Rectal smooth muscle tissue (tissue), 1 donor: ENCODE measurements at regions not wholly inside any gene's neighbourhood (a gene's known extent, or its start where the extent isn't known, plus 50 kb on each side); places are given as distances from the start of the nearest gene placed in this dataset.

Experiments used
- H3K27ac ChIP-seq: one replicate; pipeline ENCODE4 v1.7.0; 2013; ENCODE audit warnings: low read depth, low read length, inconsistent platforms
- H3K27me3 ChIP-seq: one replicate; pipeline ENCODE4 v1.7.0; 2013; ENCODE audit warnings: low read length; ENCODE audit not compliant: control insufficient read depth, insufficient read depth
- H3K36me3 ChIP-seq: one replicate; pipeline ENCODE4 v1.7.0; 2013; ENCODE audit warnings: low read length; ENCODE audit not compliant: control insufficient read depth, insufficient read depth
- H3K4me1 ChIP-seq: one replicate; pipeline ENCODE4 v1.7.0; 2013; ENCODE audit warnings: low read length; ENCODE audit not compliant: control insufficient read depth, insufficient read depth
- H3K4me3 ChIP-seq: one replicate; pipeline ENCODE4 v1.7.0; 2013; ENCODE audit warnings: low read length
- H3K9ac ChIP-seq: one replicate; pipeline ENCODE4 v1.7.0; 2013; ENCODE audit warnings: low read length

GRCh38 chr10:4012848-4013247 lies 227.8 kb upstream of the KLF6 start:
- Histone ChIP-seq H3K36me3 (no peaks in the 10 kb centered on the region), H3K4me1 (no peaks in the 10 kb centered on the region), H3K9ac (no peak overlapping the region), H3K27ac (no peak overlapping the region), H3K27me3 (no peaks in the 10 kb centered on the region), H3K4me3 (no peak overlapping the region)

DNA sequence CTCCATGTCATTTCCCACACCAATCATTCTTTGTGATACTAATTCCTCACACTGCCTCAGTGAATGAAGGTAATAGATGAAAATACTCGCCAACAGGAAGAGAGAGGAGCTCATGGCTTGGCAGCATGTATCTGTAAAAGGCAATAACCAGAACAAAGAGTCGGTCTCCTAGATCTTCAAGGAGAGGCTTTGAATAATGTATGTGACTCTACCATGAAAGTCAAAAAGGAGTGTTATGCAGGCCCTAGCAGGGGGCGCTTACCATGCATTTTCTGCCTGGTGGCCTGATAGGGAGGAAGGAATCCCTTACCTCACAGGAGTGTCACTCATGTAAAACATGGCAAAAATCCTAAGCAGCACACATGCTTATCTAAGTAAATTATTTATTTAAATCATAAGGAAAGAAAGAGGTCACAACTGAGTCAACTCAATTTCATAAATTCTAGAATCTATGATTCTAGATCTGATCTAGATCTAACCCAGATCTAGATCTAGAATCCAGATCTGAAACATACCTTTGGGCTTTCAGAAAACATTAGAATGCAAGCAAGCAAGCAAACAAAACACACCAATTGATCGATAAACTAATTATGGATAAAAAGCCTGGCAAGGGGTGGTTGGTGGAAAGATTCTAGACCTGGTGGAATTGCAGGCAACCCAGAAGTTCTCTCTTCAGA lies 226.3 kb upstream of the KLF6 start:
- Histone ChIP-seq H3K27me3 (no peaks in the 10 kb centered on the region), H3K4me1 (no peaks in the 10 kb centered on the region), H3K4me3 (no peak overlapping the region), H3K36me3 (no peaks in the 10 kb centered on the region), H3K27ac (no peak overlapping the region), H3K9ac (no peak overlapping the region)

DNA sequence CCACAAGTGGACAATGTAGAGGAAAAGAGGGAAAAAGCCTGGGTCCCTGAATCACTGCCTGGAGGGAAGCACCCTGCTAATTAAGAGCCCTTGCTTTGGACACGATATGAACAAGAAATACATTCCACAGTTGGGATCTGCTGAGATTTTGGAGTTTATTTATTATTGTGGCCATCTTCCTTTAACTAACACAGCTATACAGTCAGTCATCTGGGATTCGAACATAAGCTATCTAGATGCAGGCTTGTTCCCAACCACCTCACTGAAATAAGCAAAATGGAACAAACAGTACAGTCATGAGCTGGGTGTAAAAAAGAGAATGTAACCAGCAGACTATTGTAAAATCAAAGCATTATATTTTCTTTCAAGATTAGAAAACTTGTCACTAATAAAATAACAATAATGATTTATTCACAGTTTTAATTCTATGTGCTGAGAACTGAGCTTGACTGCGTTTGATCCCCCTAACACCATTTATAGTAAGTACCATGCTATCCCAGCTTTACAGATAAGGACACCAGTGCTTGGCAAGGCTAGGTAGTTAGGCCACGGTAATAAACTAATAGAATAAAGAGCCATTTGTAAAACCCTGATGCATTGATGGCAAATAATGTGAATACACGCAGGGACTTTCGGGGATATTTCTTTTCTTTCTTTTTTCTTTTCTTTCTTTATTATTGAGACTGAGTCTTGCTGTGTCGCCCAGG lies 223.8 kb upstream of the KLF6 start:
- no peak overlapping the region for H3K27ac ChIP-seq

GRCh38 chr10:4007771-4008170 lies 222.8 kb upstream of the KLF6 start:
- Histone ChIP-seq H3K27ac (no peak overlapping the region), H3K27me3 (no peaks in the 10 kb centered on the region), H3K36me3 (no peaks in the 10 kb centered on the region), H3K4me1 (no peaks in the 10 kb centered on the region), H3K9ac (no peak overlapping the region), H3K4me3 (no peak overlapping the region)

More for the DNA sequence above, 223.8 kb upstream of the KLF6 start:
- Histone ChIP-seq H3K36me3 (no peaks in the 10 kb centered on the region), H3K27me3 (no peaks in the 10 kb centered on the region), H3K4me1 (no peaks in the 10 kb centered on the region), H3K9ac (no peak overlapping the region), H3K4me3 (no peak overlapping the region)

DNA sequence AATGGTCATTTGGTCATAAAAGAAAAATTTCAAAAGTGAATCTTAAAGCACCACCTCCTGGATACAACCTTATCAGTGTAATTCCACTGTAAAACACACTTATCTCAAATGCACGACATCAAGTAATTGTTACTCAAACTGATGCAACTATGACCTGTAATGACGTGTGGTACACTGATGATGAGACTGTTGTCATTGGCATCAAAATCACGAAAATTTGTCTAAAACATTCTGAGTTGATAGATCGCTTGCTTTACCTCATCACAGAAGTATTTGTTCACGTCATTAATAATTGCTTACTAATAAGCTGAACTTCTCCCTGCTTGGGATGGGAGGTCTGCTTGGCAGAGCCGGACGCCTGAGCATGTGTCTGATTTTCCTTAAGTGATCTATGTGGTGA lies 221.8 kb upstream of the KLF6 start:
- Histone ChIP-seq H3K36me3 (no peaks in the 10 kb centered on the region), H3K4me1 (no peaks in the 10 kb centered on the region), H3K27me3 (no peaks in the 10 kb centered on the region), H3K9ac (no peak overlapping the region), H3K4me3 (no peak overlapping the region), H3K27ac (no peak overlapping the region)

GRCh38 chr10:4006051-4006450 lies 221.0 kb upstream of the KLF6 start:
- H3K27me3 ChIP-seq = no peaks in the 10 kb centered on the region
- H3K36me3 ChIP-seq = no peaks in the 10 kb centered on the region
- no peaks in the 10 kb centered on the region for H3K4me1 ChIP-seq
- H3K9ac ChIP-seq = no peak overlapping the region
- no peak overlapping the region for H3K4me3 ChIP-seq
- peak overlapping the region; percentile 50 for H3K27ac ChIP-seq

DNA sequence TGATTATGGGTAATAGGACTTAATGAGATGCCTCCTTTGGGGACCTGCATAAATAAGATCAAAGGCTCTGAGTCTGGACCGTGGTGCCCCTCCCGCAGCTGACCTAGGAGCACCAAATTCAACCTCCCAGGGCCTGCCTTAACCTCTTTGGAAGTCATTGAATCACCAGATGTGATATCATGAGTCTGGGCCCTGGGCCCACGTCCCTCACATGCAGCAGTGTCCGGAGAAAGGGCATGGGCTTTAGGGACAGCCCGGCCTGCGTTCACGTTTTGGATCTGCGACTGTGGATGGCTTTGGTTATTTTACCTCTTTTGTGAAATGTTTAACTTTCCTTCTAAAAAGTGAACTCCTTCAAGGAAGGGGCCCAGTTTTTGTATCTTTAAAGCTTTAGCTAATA lies 220.0 kb upstream of the KLF6 start:
- Histone ChIP-seq H3K27ac (no peak overlapping the region), H3K4me3 (no peak overlapping the region), H3K36me3 (no peaks in the 10 kb centered on the region), H3K4me1 (no peaks in the 10 kb centered on the region), H3K27me3 (no peaks in the 10 kb centered on the region), H3K9ac (no peak overlapping the region)

GRCh38 chr10:4004144-4004543 lies 219.1 kb upstream of the KLF6 start:
- no peak overlapping the region for H3K9ac ChIP-seq
- H3K4me1 ChIP-seq = no peaks in the 10 kb centered on the region
- no peaks in the 10 kb centered on the region for H3K36me3 ChIP-seq
- no peak overlapping the region for H3K27ac ChIP-seq
- H3K27me3 ChIP-seq = no peaks in the 10 kb centered on the region
- H3K4me3 ChIP-seq = no peak overlapping the region

GRCh38 chr10:4003348-4003973 lies 218.5 kb upstream of the KLF6 start:
- Histone ChIP-seq H3K36me3 (no peaks in the 10 kb centered on the region), H3K27ac (no peak overlapping the region), H3K4me1 (no peaks in the 10 kb centered on the region), H3K9ac (no peak overlapping the region), H3K27me3 (no peaks in the 10 kb centered on the region), H3K4me3 (no peak overlapping the region)

- H3K27me3 ChIP-seq = no peaks in the 10 kb centered on the region
- no peak overlapping the region for H3K4me3 ChIP-seq
- H3K9ac ChIP-seq = no peak overlapping the region
- no peaks in the 10 kb centered on the region for H3K4me1 ChIP-seq
- no peaks in the 10 kb centered on the region for H3K36me3 ChIP-seq
- H3K27ac ChIP-seq = no peak overlapping the region
Observed at GRCh38 chr10:4001811-4002210, 216.8 kb upstream of the KLF6 start.

- H3K27me3 ChIP-seq = no peaks in the 10 kb centered on the region
- H3K36me3 ChIP-seq = no peaks in the 10 kb centered on the region
- no peak overlapping the region for H3K4me3 ChIP-seq
- no peak overlapping the region for H3K9ac ChIP-seq
- no peaks in the 10 kb centered on the region for H3K4me1 ChIP-seq
- no peak overlapping the region for H3K27ac ChIP-seq
Observed at GRCh38 chr10:3999642-4000041, 214.6 kb upstream of the KLF6 start.

DNA sequence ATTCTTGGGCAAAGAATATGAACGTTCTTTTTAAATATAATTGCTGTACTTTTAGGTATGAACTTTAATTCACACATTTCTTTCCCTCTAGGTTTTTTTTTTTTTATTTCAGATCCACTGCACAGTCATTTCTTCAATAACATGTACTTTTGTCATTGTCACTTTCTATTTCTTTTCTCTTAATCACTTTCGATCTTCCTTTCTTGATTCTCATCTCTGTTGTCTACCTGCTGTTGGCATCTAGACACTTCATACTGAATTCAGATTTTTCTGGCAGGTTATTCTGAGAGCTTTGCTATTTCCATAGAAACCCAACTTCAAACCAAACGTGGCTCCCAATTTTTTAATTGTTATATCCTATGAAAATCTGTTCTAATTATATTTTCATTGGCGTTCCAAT lies 211.7 kb upstream of the KLF6 start:
- Histone ChIP-seq H3K27me3 (no peaks in the 10 kb centered on the region), H3K4me3 (no peak overlapping the region), H3K4me1 (no peaks in the 10 kb centered on the region), H3K9ac (no peak overlapping the region), H3K27ac (no peak overlapping the region), H3K36me3 (no peaks in the 10 kb centered on the region)
